HG02885 (cell line): ENCODE measurements at regions not wholly inside any gene's neighbourhood (a gene's known extent, or its start where the extent isn't known, plus 50 kb on each side); places are given as distances from the start of the nearest gene placed in this dataset.
"Not testable (repeated sequence)": the region's sequence is repeated elsewhere in the genome, so short reads cannot be mapped to it uniquely, and the experiment has no call there.

Experiments
- ATAC-seq: cut with Tn5 transposase; IDR thresholded peaks from one replicate; pipeline ENCODE4 v1.9.1; 2021; ENCODE audit warnings: mild to moderate bottlenecking; ENCODE audit not compliant: unreplicated experiment, poor library complexity

DNA sequence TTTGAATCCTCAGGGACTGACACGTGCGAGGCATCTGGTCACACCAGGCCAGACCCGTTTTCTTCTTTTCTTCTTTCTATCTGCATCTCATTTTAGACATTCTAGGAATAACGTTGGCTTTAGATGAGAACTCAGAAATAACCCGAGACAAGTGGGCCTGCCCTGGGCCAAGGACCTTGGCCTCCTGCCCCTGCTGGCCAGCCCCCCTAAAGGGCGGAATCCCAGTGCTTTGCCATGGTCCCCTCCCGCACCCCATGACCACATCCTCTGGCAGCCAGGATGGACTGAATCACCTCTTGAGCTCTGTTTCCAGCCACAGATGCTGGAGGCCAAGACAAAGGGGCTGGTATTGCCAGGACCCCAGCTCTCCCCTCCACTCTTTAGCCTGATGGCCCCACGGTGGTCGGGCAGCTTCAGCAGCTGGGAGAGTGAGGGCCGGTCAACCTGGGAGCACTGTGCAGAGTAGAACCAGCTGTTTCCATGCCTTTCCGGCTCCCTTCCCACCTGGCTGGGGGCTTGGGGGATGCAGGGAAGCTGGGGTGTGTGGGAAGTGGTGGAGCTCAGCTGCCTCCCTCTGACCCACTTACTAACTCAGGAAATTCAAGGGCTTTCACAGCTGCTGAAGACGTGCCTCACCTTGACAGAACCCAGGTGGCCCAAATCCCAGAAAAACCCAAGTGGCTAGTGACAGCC lies 190.9 kb downstream of the FAM43A start:
- no peak for ATAC-seq

DNA sequence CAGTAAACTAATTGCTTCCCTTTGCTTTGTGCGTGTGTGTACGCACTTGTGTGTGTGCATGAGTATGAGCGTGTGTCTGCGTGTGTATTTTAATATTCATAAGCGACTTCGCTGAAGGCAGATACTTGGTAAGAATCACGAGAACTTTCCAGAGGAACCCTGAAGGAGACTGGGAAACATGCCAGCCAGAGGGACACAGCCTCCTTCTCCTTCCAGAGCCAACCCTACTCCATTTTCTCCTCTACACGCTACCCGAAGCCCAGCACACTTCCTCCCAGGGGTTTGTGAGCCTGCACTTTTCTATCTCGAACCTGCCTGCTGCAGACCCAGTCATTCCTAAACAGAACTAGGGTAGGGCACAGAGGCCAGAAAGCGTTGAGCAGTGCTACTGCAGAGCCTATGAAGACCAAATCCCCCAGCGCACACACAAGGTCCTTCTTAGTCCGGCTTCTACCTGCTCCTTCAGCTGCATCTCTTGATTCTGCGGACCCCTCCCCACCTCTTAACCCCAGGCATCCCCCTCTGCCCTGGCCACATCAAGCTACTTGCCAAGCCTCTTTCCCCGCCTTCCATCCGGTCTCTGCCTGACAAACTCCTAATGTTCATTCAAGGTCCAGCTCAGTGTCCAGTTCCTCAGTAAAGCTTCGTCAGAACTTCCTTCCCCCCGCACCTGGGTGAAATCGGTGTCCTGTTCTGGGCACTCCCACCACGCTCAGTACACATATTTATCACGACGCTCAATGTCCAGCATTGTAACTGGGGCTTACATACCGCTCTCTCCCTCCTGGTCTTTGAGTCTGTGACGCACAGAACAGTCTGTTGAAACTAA lies 191.8 kb downstream of the FAM43A start:
- no peak for ATAC-seq

GRCh38 chr3:194879126-194879877 lies 193.6 kb downstream of the FAM43A start:
- ATAC-seq: no peak

DNA sequence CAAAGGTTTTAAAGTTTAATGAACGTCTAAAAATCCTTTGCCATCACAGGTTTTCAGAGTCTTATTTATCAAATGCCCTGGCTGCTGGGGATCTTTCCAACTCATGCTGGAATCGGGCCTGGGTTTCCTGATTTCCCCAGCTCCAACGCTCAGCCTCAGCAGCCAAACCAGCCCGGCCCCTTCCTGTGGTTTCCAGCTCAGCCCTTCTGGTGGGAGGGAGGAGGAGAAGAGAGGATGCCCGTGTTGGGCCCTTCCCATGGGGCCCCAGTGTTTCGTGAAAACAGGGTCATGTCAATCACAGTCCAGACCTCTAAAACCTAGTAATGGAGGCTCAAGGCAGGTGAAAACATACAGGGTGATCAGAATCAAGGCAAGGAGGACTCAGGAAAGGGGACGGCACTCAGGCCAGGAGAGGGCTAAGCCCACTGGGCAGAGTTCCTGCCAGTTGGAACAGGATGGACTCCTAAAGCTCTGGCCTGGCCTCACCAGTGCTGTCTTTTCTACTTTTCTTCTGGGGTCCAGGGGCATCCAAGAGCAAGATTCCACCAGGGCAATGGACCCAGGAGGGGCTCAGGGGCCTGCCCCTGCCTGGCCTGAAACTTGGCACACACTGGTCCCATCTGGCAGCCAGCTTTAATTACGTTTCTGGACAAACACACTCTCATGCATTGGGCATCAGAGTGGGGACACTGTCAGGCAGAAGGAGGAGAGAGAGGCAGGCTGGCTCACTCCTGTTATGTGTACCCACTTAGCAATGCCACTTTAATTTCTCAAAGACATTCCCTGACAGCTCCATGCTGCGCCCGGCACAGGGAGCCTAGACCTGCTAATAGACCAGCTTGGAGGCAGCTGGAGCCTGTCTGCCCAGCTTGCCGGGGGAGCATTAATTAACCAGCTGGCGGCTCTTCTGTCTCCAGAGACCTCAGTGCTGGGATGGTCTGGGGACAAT lies 194.6 kb downstream of the FAM43A start:
- ATAC-seq: no peak

DNA sequence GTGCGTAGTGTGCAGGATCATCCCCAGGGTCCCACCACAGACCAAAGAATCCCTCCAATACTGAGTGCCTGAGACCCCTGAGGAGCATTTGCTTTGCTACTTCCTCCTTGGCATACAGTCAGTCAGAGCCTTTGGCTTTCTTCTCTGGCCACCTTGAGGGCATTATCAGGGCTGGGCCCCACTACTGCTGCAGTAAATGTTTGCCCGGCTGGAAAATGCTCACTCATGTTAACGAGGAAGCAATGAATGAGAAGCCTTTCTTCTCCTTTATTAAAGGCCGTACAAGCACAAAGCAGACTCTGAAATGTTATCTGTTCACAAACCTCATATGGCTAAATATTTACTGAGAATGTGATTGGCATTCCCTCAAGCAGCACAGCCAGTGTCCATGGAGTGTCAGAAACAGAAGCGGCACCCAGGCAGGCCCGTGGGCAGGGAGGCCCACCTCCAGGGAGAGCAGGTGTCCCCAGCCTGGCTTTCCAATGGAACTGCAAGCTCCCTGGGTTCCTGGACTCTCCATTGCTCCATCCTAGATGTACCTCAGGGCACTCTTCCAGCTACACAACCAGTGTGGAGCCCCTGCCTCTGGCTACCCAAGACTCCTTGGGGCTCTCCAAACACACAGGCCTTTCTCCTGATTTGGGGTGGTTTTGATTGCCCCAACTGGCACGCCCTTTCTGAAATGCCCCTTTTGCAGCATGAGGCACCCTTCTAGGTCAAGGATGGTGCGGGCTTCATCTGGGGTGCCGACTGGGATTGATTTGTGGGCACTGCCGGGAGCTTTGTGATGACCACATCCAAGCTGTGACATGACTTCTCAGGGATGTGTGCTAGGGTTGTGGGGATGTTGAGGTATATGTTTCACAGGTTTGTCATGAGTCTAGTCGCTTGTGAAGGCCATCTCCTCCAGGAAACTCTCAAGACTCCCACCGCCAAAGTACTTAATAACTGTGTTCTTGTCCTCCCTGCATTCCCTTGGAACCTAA lies 195.6 kb downstream of the FAM43A start:
- no peak for ATAC-seq

DNA sequence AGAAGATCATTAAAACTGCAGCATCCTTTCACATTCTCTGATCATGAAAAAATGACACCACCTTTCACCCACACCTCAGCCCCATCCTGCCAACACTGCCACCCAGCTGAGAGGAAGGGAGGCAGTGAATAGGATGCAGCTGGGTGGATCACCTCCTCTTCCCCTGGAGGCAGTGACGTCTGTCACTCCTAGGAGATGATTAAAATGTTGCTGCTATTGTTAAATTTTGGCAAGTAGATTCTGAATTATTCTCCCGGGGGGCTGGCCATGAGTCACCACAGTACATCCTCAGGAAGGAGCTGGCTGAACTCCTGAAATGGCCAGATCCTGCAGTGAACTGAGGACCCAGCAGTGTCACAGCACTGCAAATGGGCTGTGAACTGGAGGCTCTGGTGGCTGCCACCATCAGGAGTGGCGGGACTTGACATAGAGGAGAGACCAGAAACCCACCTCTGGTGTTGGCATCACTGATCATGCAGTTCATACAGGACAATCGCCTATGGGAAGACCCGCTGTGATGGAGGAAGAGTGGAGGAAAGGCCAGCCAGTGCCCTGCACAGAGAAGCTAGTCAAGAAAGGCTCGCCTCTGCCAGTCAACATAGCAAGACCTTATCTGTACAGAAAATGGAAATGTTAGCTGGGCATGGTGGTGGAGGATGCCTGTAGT lies 199.1 kb downstream of the FAM43A start:
- no peak for ATAC-seq

GRCh38 chr3:194885766-194886165 lies 200.1 kb downstream of the FAM43A start:
- no peak for ATAC-seq

- ATAC-seq: no peak
Observed at GRCh38 chr3:194886836-194887235, 201.2 kb downstream of the FAM43A start.

DNA sequence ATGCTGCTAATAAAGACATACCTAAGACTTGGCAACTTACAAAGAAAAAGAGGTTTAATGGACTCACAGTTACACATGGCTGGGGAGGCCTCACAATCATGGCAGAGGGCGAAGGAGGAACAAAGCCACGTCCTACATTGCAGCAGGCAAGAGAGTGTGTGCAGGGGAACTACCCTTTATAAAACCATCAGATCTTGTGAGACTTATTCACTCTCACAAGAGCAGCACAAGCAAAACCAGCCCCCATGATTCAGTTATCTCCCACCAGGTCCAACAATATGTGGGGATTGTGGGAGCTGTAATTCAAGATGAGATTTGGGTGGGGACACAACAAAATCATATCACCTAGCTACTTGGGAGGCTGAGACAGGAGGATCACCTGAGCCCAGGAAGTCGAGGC lies 202.4 kb downstream of the FAM43A start:
- ATAC-seq: not testable (repeated sequence)

GRCh38 chr3:194888916-194889315 lies 203.2 kb downstream of the FAM43A start:
- no peak for ATAC-seq

- no peak for ATAC-seq
Observed at GRCh38 chr3:194890091-194890490, 204.4 kb downstream of the FAM43A start.

GRCh38 chr3:194893121-194893987 lies 207.7 kb downstream of the FAM43A start:
- peak; percentile 49 for ATAC-seq

DNA sequence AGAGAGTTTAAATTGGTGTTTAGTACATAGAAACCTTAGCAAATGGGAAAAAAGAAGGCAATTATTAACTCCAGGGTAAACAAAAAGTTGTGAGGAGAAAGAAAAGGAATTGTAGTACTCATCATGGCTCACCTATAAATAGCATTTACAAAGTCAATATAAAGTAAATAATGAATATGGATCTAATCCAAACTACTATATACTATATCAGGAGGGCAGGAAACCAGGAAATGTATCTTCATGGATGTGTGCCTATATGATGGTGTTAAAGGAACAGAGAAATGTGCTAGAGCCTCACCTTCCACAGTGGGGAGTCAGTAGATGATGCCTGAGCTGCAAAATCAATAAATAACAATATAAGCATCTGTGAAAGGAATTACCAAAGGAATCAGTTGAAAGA lies 208.9 kb downstream of the FAM43A start:
- ATAC-seq: no peak

DNA sequence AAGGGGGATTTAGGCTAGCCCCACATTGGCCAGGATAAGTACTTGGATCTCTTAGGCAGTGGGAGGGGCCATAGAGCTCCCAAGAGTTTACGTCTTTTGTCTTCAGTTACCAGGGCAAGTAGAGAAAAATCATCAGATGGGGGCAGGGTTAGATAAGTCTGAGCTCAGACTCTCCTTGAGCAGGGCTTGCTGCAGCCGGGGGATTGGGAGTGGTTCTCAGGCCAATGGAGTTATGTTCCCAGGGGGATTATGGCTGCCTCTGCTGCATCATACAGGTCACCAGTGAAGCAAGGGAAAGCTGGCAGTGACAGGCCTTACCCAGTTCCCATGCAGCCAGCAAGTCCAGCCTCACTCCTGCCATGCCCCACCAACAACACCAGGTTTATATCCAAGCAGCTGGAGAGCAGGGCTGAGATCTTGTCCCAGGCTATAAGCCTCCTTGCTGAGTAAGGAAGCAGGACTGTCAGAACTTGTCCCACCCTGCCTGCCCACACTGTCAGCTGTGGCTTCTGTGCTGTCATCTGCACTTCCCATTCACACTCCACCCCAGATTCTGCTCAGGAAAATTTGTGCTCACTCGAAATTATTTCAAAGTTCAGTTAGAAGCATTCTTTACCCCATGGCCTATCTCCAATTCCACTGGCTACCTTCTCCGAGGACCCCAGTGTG lies 215.3 kb downstream of the FAM43A start:
- no peak for ATAC-seq

DNA sequence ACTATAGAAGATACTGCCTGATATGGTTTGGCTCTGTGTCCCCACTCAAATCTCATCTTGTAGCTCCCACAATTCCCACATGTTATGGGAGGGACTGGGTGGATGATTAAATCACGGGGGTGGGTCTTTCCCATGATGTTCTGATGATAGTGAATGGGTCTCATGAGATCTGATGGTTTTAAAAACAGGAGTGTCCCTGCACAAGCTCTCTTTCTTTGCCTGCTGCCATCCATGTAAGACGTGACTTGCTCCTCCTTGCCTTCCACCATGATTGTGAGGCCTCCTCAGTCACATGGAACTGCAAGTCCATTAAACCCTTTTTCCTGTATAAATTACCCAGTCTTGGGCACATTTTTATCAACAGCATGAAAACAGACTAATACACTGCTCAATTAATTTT lies 217.8 kb downstream of the FAM43A start:
- ATAC-seq: not testable (repeated sequence)

DNA sequence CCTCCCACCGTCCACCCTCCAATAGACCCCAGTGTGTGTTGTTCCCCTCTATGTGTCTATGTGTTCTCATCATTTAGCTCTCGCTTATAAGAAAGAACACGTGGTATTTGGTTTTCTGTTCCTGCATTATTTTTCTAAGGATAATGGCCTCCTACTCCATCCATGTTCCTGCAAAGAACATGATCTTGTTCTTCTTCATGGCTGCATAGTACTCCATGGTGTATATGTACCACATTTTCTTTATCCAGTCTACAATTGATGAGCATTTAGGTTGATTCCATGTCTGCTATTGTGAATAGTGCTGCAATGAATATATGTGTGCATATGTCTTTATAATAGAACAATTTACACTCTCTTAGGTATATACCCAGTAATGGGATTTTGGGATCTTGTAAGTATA lies 219.3 kb downstream of the FAM43A start:
- ATAC-seq: not testable (repeated sequence)

DNA sequence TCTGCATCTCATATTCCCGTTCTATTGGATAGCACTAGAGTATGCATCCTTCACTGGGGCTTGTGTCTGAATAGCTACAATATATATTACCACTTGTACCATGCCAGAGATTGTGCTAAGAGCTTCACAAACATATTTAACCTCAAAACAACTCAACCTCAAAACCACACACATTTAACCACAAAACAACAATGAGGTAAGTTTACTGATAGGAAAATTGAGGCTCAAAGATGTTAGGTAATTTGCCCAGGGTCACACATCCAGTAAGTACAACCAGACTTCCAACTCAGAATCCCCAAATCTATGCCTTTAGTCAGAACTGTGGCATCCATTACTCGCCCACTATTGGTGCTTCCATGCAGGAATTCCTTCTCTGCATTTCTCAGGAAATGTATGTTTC lies 220.0 kb downstream of the FAM43A start:
- no peak for ATAC-seq
